NCI-H774 (cell line): ENCODE measurements at regions not wholly inside any gene's neighbourhood (a gene's known extent, or its start where the extent isn't known, plus 50 kb on each side); places are given as distances from the start of the nearest gene placed in this dataset.
"Not testable (repeated sequence)": the region's sequence is repeated elsewhere in the genome, so short reads cannot be mapped to it uniquely, and the experiment has no call there.

Experiments
- DNase-seq: peaks from one replicate; lab custom pipeline; 2025; lab: John Stamatoyannopoulos, UW

DNA sequence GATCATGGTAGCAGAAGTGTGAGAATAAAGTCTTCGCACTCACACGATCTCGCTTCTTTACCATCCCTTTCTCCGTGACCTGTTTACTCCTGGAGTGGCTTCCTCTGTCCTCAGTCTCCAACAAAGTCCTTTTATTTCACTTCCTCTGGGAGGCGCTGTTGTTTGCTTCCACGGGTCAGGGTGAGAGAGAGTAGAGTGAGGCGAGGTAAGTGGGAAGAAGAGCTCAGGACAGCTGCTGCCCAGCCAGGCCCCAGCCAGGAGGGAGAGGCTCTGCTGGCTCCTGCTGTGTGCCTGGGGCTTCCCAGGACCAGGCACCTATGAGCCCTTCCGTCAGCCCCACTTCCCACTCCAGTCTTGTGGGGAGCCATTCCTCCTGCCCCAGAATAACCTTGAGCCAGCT lies 242.1 kb downstream of the FGF9 start:
- no peak for DNase-seq

GRCh38 chr13:21917086-21918015 lies 246.5 kb downstream of the FGF9 start:
- no peak for DNase-seq

GRCh38 chr13:21920802-21921201 lies 249.9 kb downstream of the FGF9 start:
- DNase-seq, result not testable (repeated sequence)

- DNase-seq, result no peak
Observed at GRCh38 chr13:21924958-21925357, 254.1 kb downstream of the FGF9 start.

DNA sequence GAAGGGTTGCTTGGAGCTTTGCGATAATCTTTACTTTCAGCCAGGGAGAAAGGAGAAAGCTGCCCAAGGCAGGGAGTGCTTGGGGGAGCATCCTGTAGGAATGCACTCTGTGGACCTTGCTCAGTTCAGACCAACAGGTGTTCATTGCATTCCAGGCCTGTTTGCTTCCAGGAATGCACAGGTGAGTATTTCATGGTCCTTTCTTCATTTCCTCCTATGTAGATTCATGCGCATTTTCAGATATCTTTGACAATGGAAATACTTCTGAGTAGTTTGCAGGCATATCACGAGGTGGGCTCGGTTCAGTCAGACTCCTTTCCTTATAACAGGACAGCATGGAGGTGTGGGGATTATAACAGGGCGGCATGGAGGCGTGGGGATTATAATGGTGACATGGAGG lies 254.8 kb downstream of the FGF9 start:
- DNase-seq, result no peak

DNA sequence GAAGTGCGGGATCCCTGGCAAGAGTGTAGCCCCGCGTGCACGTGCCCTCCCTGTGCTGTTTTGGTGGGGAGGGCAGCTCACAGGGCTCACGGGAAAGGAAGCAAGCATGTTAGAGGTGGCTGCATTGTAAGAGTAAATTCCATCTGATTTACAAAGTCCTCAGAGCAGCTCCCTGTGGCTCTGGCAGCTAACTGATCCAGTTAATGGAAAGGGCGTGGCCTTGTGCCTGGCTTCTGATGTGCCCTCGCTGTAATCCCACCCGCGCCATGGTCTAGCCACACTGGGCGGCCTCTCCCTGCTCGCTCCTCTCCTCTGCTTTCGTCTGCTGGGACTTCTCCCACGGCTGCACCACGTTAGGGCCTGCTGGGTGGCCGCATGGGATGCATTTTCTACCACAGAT lies 258.5 kb downstream of the FGF9 start:
- no peak for DNase-seq

- DNase-seq, result no peak
Observed at GRCh38 chr13:21930536-21930935, 259.7 kb downstream of the FGF9 start.

DNA sequence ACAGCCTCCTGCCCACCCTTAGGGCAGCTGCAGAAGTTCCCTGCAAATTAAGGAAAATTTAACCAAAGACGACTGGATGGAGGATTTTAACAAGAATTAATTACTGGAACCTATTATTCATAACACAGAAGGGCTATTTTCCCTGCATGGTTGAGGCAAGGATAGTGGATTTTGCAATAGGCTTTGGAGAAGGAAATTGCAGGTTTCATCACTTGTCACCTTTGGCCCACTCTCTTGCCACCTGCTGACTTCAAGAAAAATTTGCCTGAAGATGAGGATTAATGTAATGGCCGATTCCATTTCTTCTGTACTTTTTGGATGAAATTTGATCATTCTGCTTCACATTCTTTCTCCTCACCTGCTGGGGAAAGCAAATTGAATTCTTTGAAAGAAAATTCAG lies 261.7 kb downstream of the FGF9 start:
- DNase-seq, result no peak

DNA sequence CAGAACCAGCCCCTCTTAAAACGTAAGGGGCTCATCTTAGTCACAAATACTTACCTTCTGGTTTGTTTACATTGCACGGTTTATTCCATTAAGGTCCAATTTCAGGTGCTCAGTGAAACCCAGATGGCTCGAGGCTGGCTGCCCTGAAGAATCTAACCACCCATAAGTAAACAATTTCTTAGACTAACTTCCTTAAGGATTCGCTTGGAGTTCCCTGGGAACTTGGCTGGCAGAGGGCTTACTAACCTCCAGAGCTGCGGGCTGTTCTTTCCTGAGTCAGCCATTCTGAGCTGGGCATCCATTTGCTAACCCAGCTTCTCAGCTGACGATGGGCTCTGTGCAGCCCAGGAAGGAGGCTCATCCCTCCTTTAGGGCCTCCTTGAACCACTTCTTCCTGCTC lies 262.1 kb downstream of the FGF9 start:
- no peak for DNase-seq

DNA sequence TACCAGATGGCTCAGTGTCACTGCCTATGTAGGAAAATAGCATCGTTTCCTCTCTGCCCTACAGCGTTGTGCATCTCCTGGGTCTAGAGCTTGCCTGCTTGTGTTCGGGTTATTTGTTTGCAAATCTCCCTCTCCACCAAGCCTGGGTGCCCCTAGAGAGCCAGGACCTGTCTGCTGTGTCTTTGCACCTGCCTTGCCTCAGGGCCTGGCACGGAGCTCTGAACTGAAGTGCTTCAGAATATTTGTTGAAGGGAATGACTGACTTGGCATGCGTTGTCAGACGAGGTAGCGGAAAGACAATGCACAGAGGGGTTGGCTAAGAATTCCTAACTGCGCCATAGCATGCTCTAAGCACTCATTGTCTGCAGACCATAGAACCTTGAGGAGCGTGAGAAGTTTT lies 263.4 kb downstream of the FGF9 start:
- DNase-seq, result peak; percentile 35

DNA sequence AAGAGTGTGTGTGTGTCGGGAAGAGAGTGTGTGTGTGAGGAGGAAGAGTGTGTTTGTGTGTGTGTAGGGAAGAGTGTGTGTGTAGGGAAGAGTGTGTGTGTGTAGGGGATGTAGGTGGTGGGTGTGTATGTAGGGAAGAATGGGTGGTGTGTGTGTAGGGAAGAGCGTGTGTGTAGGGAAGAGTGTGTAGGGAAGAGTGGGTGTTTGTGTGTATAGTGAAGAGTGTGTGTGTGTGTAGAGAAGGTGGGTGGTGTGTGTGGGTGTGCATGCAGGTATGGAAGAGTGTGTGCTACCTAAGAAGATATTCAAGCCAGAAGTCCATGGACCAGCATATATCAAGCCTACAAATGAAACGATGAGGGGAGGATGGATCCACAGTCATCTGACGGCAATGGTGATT lies 265.8 kb downstream of the FGF9 start:
- DNase-seq, result no peak

DNA sequence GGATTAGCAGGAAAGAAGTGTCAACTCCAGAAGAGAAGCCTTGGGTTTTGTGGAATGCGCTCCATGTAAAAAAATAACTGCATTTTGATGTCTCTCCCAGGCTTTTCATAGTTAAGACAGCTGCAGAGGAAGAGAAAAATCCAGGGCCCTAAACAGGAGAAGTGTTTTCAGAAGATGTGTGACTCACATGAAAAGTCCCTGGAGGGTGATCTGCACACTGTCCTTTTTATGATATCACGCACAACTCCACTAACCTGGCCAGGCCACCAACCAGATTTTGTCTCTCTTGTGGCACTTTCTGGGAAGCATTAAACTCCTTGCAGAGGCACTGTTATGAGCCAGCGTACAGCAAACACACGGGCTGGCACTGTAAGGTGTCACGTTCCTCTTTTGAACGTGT lies 267.3 kb downstream of the FGF9 start:
- DNase-seq, result no peak

- no peak for DNase-seq
Observed at GRCh38 chr13:21938636-21939035, 267.8 kb downstream of the FGF9 start.

GRCh38 chr13:21942061-21942460 lies 271.2 kb downstream of the FGF9 start:
- no peak for DNase-seq

DNA sequence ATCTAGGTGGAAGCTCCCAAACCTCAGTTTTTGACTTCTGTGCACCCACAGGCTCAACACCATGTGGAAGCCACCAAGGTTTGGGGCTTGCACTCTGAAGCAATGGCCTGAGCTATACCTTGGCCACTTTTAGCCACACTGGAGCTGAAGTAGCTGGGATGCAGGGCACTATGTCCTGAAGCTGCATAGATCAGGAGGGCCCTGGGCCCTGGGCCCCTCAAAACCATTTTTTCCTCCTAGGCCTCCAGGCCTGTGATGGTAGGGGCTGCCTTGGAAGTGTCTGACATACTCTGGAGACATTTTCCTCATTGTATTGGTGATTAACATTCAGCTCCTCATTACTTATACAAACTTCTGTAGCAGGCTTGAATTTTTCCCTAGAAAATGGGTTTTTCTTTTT lies 273.7 kb downstream of the FGF9 start:
- no peak for DNase-seq

- no peak for DNase-seq
Observed at GRCh38 chr13:21945195-21945594, 274.3 kb downstream of the FGF9 start.

DNA sequence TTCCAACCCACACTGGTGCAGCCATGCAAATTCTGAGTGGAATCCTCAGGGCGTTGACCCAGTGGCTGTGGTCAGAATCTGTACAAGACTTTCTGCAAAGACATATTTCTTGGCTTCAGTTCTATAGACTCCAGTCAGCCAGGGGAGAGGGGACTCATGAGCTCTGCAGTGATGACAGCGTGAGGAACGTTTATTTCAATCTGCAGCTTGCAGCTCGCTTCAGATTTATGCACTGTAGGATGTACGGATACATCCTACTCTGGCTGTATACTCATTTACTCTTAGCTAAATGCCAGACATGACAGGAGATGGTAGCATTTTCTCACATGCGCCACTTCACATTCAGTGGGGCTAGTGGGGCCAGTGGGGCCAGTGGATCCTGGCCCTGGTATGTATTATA lies 276.1 kb downstream of the FGF9 start:
- DNase-seq, result no peak

DNA sequence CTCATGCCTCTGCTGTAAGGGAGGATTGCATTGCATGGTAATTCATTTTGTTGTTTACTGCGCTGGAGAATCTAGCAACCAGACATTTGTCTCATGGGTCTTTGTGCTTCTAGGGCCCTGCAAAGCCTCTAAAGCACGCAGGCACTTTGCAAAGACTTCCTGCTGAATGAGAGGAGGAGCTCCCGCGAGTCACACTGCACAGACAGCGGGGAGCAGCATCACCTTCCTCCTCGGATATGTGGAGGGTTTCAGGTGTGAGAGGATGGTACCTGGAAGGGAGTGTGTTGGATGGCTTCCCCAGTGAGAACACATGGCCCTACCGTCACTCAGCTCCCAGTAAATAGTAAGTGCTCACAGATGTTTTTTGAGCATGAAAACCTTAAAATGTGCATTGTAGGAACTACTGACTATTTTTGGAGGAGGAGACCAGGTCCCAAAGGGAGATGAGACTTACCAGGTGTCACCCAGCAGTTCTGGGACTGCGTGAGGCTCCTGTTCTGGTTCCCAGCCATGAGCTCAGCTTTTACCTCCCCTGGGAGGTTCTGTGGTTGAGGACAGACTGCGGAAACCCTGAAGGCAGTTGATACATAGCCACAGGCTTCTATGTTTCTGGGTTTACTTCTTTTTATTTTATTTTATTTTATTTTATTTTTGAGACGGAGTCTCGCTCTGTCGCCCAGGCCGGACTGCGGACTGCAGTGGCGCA lies 278.0 kb downstream of the FGF9 start:
- no peak for DNase-seq

- DNase-seq, result no peak
Observed at GRCh38 chr13:21949818-21950429, 279.1 kb downstream of the FGF9 start.

- no peak for DNase-seq
Observed at GRCh38 chr13:21956666-21957065, 285.8 kb downstream of the FGF9 start.

DNA sequence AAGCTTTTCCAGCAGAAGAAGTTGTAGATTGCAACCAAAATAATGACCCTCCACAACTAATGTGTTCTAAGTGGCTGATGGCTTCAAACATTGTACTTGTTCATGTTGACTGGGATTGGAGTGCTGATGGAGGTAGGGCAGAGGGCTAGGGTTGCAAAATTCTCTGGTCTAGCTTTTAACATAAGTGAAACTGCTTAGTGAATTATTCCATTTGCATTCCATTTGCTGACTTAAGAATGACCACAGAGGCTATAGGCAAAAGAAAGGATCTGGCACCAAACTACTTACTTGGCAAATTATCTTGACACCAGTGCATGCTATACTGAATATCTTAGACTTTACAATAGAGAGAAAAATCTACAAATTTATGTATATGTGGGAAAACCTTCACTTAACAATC lies 287.0 kb downstream of the FGF9 start:
- no peak for DNase-seq

- DNase-seq, result no peak
Observed at GRCh38 chr13:21960108-21960507, 289.2 kb downstream of the FGF9 start.

GRCh38 chr13:21964686-21965085 lies 293.8 kb downstream of the FGF9 start:
- no peak for DNase-seq
